PC-9 (cell line): ENCODE measurements at regions not wholly inside any gene's neighbourhood (a gene's known extent, or its start where the extent isn't known, plus 50 kb on each side); places are given as distances from the start of the nearest gene placed in this dataset.

Source experiments
- BruUV-seq: library from RNA; stranded (reverse); fragments of 400-500 nt; replicated peaks from 2 replicates; lab custom pipeline; 2021; lab: Mats Ljungman, UMichigan
- CTCF ChIA-PET: fragments of 300-600 bp; sonication (Branson Sonifier 250); formaldehyde crosslinking; loops from one replicate; lab custom pipeline; 2022; ENCODE audit warnings: antibody characterized with exemption; lab: Charles Lee
- POLR2A ChIA-PET: fragments of 300-600 bp; sonication (Branson Sonifier 250); formaldehyde crosslinking; loops from one replicate; lab custom pipeline; 2022; ENCODE audit warnings: antibody characterized with exemption; ENCODE audit not compliant: unreplicated experiment; lab: Charles Lee
- DNase-seq, 2 experiments: peaks; one replicate each; pipeline versions ENCODE4 v3.0.0 to v3.0.0-alpha.2; 2015 to 2022; ENCODE audit warnings: mixed read lengths in 1 of 2
- H2AFZ ChIP-seq: fragments of 200-600 bp; sonication (generic); 2 replicates; pipeline ENCODE4 v1.8.1; 2017; ENCODE audit warnings: antibody characterized with exemption
- H3F3A ChIP-seq: fragments of 200-600 bp; sonication (generic); 2 replicates; pipeline ENCODE4 v1.8.1; 2017; ENCODE audit warnings: antibody characterized with exemption, mild to moderate bottlenecking, low read depth; ENCODE audit not compliant: insufficient read depth
- H3K27ac ChIP-seq: fragments of 200-600 bp; sonication (generic); 2 replicates; pipeline ENCODE4 v1.6.1; 2016; ENCODE audit warnings: mixed run types
- H3K27me3 ChIP-seq: fragments of 200-600 bp; sonication (generic); 2 replicates; pipeline ENCODE4 v1.6.1; 2016; ENCODE audit warnings: low read depth, mixed run types; ENCODE audit not compliant: insufficient read depth
- H3K36me3 ChIP-seq: fragments of 200-600 bp; sonication (generic); 2 replicates; pipeline ENCODE4 v1.6.1; 2016; ENCODE audit warnings: low read depth, mixed run types
- H3K4me1 ChIP-seq: fragments of 200-600 bp; sonication (generic); replicated peaks from 2 replicates; pipeline ENCODE4 v1.6.1; 2016; ENCODE audit warnings: mixed run types; ENCODE audit not compliant: insufficient read depth
- H3K4me2 ChIP-seq: fragments of 200-600 bp; sonication (generic); 2 replicates; pipeline ENCODE4 v1.6.1; 2017; ENCODE audit warnings: mixed run types
- H3K4me3 ChIP-seq: fragments of 200-600 bp; sonication (generic); 2 replicates; pipeline ENCODE4 v1.6.1; 2016; ENCODE audit warnings: mixed run types
- H3K79me2 ChIP-seq: fragments of 200-600 bp; sonication (generic); 2 replicates; pipeline ENCODE4 v1.6.1; 2017; ENCODE audit warnings: low read depth, mixed run types
- H3K9me2 ChIP-seq: fragments of 200-600 bp; sonication (generic); 2 replicates; pipeline ENCODE4 v1.8.1; 2017; ENCODE audit warnings: mild to moderate bottlenecking; ENCODE audit not compliant: insufficient read depth
- H3K9me3 ChIP-seq: fragments of 200-600 bp; sonication (generic); 2 replicates; pipeline ENCODE4 v1.8.1; 2016; ENCODE audit warnings: low read depth; ENCODE audit not compliant: insufficient read depth
- H4K20me1 ChIP-seq: fragments of 200-600 bp; sonication (generic); 2 replicates; pipeline ENCODE4 v1.8.1; 2017; ENCODE audit not compliant: insufficient read depth
- EZH2 ChIP-seq: fragments of 200-600 bp; sonication (generic); IDR thresholded peaks from 2 replicates; pipeline ENCODE4 v1.8.0; 2017; ENCODE audit warnings: antibody characterized with exemption, low read depth
- intact Hi-C: fragments of 100-400 bp; cut with micrococcal nuclease; formaldehyde crosslinking; loops from one replicate; pipeline ENCODE4 v1.10.0; 2022; ENCODE audit not compliant: unreplicated experiment
- TF ChIP-seq, protein P1 (sequence below): fragments of 200-600 bp; sonication (generic); conservative IDR thresholded peaks from 2 replicates; pipeline ENCODE4 v1.6.1; 2017; ENCODE audit warnings: mixed run types, antibody characterized with exemption, mild to moderate bottlenecking, moderate library complexity

- H3K4me3 ChIP-seq: no peak overlapping the region
- TF ChIP-seq, protein P1, sequence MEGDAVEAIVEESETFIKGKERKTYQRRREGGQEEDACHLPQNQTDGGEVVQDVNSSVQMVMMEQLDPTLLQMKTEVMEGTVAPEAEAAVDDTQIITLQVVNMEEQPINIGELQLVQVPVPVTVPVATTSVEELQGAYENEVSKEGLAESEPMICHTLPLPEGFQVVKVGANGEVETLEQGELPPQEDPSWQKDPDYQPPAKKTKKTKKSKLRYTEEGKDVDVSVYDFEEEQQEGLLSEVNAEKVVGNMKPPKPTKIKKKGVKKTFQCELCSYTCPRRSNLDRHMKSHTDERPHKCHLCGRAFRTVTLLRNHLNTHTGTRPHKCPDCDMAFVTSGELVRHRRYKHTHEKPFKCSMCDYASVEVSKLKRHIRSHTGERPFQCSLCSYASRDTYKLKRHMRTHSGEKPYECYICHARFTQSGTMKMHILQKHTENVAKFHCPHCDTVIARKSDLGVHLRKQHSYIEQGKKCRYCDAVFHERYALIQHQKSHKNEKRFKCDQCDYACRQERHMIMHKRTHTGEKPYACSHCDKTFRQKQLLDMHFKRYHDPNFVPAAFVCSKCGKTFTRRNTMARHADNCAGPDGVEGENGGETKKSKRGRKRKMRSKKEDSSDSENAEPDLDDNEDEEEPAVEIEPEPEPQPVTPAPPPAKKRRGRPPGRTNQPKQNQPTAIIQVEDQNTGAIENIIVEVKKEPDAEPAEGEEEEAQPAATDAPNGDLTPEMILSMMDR: no peak
- TF ChIP-seq EZH2: no peak
- BruUV-seq: no TSS peak
- H2AFZ ChIP-seq: no peak overlapping the region
- no peaks in the 10 kb centered on the region for H3K4me1 ChIP-seq
- ChIA-PET POLR2A (no interaction called here), CTCF (no interaction called here)
- intact Hi-C loops: no loop called here
- DNase-seq: no peak
- H3K27me3 ChIP-seq: peaks cover 63% of the 10 kb centered on the region
- no peaks in the 10 kb centered on the region for H3K9me2 ChIP-seq
- no peaks in the 10 kb centered on the region for H3K9me3 ChIP-seq
- H3F3A ChIP-seq: 0 out of 2 replicates have a peak, but pooled peaks cover 4% of the 10 kb centered on the region
- no peaks in the 10 kb centered on the region for H3K36me3 ChIP-seq
- no peaks in the 10 kb centered on the region for H3K79me2 ChIP-seq
- H3K27ac ChIP-seq: no peak overlapping the region
- H4K20me1 ChIP-seq: no peaks in the 10 kb centered on the region
- no peak overlapping the region for H3K4me2 ChIP-seq
Observed at GRCh38 chr2:241948299-241948897, 78.9 kb downstream of the RTP5 start.

DNA sequence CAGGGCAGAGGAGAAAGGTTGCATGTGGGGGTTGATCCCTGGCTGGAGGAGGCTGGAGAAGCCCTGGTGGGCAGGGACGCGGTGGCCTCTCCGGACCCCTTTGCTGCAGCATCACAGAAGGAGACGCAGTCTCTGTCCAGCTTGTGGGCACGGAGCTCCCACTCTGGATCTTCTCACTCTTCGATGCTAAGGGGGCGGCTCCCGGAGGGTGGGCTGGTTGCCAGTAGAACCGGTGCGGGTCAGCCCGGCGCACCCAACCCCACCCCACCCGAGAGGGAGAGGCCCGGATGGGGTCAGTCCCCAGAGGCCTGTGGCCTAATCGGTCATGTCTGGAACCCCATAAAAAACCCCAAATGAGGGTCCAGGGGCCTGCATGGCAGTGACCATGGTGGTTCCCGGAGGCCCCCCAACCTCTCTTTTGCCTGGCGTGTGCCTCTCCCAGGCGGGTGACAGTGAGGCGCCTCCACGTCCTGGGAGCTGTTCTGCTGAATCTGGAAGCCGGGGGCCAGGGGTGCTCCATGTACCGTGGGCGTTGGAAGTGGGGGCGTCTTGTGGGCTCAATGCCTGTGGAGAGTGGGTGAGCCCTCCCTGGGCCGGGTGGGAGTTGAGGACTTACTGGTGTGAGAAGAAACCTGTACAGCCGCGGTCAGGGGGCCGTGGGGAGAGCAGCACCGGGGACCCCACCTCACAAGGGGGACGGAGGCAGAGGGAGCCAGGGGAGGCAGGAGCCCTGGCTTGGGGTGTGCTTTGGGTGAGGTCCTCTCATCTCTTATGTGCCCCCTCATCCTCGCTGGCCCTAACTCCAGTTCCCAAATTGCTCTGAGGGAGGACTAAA, 79.6 kb downstream of the RTP5 start:
- Histone ChIP-seq H3K36me3 (no peaks in the 10 kb centered on the region), H3K27me3 (peaks cover 62% of the 10 kb centered on the region), H2AFZ (no peak overlapping the region), H3K9me2 (no peaks in the 10 kb centered on the region), H3K4me1 (no peaks in the 10 kb centered on the region), H3K4me2 (no peak overlapping the region), H3K9me3 (no peaks in the 10 kb centered on the region), H4K20me1 (no peaks in the 10 kb centered on the region), H3K79me2 (no peaks in the 10 kb centered on the region), H3F3A (0 out of 2 replicates have a peak, but pooled peaks cover 4% of the 10 kb centered on the region), H3K27ac (no peak overlapping the region), H3K4me3 (no peak overlapping the region)
- CTCF ChIA-PET: no interaction called here
- TF ChIP-seq EZH2: no peak
- TF ChIP-seq, protein P1: no peak
- BruUV-seq: no TSS peak
- intact Hi-C loops: no loop called here
- POLR2A ChIA-PET: no interaction called here
- DNase-seq: no peak

DNA sequence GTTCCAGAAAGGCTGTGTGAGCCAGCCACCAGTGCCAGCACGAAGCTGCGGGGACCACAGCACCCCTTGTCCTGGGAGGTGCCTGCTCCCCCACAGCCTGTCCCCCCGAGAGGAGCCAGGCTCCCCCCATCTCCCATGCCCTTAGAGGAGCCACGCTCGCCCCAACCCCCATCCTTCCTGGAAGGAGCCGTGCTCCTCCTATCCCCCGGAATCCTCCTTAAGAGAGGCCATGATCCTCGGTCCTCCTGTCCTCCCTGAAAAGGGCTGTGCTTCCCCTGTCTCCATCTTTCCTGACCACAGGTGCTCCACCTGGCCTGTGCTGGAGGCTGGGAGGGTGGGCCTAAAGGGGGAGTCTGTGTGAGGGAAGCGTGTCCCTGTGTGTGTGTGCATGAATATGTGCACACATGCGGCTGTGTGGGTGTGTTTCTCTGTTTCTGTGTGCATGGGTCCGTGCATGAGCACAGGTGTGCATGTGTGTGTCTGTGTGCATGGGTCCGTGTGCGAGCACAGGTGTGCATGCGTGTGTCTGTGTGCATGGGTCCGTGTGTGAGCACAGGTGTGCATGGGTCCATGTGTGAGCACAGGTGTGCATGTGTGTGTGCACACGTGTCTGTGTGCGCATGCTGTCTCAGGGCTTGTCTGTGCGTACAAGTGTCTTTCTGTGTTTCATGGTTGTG, 80.3 kb downstream of the RTP5 start:
- Histone ChIP-seq H3K4me2 (no peak overlapping the region), H4K20me1 (no peaks in the 10 kb centered on the region), H3K4me1 (no peaks in the 10 kb centered on the region), H3K27me3 (peaks cover 68% of the 10 kb centered on the region), H2AFZ (no peak overlapping the region), H3K9me2 (no peaks in the 10 kb centered on the region), H3K4me3 (no peak overlapping the region), H3K27ac (no peak overlapping the region), H3K79me2 (no peaks in the 10 kb centered on the region), H3K9me3 (no peaks in the 10 kb centered on the region), H3K36me3 (no peaks in the 10 kb centered on the region), H3F3A (0 out of 2 replicates have a peak, but pooled peaks cover 4% of the 10 kb centered on the region)
- CTCF ChIA-PET: no interaction called here
- BruUV-seq: no TSS peak
- POLR2A ChIA-PET: no interaction called here
- no peak for TF ChIP-seq EZH2
- TF ChIP-seq, protein P1: no peak
- intact Hi-C loops: loop anchor here (2.0 to 5.0 kb wide), 3 partner anchors 47 to 137 kb away; no protein-coding TSS in a partner anchor
- DNase-seq: no peak
